Nucleus accumbens (tissue), 56 donors: ENCODE measurements at regions not wholly inside any gene's neighbourhood (a gene's known extent, or its start where the extent isn't known, plus 50 kb on each side); places are given as distances from the start of the nearest gene placed in this dataset.

Experiments used
- DNase-seq, 56 donors: peaks; one replicate each; lab custom pipeline; 2025; lab: John Stamatoyannopoulos, UW

DNA sequence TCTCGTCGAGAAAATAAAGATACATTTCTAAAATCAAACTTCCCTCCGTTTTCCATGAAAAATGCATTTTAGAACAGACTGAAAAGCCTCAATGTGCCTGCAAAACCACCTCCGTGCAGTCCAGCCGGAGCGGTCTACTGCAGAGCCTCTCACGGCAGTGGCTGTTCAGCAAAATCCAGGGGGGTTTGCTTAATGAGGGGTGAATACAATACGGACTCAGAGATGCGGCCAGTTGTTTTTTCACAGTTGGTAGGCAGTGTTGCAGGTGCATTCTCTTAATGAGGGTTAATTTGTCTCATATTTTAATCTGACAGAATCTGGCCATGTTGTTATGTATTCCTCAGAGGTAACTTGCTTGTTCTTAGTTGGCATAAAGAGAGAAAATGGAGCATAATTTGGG lies 223.0 kb downstream of the EBLN2 start:
- peak in 1 of 56 donors; percentile 1 for DNase-seq

GRCh38 chr3:73291541-73291940 lies 230.1 kb downstream of the EBLN2 start:
- DNase-seq: no peak

GRCh38 chr3:73292220-73292619 lies 230.8 kb downstream of the EBLN2 start:
- DNase-seq: no peak

DNA sequence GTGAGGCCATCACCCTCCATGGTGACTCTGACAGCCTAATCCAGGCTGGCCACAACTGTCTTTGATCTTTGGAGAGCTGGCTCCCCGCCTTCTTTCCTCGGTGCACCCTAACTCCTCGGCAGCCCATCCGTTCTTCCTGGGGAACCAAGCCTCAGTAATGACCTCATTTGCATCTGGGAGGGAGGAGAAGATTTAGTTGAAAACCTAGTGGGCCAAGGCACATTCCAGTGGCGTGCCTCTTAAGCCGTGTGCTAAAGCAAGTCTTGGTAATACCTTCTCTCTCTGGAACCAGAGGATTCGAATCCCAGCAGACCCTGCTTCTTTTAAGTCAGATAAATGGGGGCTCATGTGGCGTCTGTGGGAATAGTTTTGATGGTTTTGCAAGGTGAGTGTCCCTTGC lies 233.1 kb downstream of the EBLN2 start:
- no peak for DNase-seq

- no peak for DNase-seq
Observed at GRCh38 chr3:73295876-73296635, 234.6 kb downstream of the EBLN2 start.

DNA sequence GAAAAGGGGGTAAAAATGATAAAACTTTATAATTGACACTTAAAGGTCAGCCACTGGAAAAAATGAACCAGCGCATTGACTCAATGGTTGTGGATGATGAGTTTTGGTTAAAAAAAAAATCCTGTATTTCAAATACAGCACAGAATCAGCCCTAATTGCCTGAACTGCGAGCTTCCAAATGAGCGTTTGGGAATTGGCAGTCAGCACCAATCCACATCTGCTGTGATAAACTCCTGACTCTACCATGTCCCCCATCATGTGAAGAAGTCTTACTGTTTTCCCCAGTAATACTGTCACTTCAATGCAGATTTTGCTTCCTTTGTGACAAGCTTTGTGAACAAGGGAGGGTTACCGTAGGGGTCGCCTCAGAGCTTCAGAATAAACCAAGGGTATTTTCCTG lies 235.4 kb downstream of the EBLN2 start:
- DNase-seq: no peak

DNA sequence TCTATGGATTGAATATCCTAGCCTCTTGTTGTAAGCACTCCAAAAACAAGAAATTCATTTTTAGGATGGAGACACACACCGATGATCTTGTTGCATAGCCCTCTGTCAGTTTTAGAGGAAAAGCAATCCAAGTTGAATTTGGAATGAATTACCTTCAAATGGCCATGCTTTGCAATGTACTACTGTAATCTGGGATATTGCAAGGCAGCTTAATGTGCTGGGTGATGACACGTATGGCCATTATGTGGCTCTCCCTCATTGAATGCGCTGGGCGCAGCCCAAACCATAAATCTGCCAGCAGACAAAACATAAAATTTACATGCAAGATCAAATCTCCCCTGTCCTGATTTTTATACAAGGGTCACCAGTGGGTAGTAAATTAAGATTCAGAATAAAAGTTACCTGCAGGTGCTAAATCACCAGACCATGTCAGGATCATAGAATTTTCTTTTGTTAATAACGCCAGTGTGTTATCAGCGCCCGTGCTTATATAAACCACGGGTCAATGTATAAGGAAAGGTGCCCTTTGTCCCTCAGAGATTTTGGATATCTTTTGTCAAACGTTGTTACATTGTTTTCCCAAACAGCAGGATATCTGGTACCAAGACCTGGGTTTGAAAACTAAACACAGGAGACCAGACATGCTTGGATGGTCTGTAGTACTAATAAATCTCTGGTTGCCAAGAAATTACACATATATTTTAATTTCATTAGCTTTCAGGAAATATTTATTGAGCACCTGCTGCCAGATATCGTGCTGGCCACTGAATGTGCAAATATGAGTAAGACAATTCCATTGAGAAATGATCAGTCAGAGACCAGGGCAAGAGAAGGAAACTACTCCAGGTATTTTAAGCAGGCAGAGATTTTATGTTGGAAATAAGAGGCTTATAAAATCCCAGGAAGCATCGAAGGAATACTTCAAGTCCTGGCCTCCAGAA lies 237.1 kb downstream of the EBLN2 start:
- DNase-seq: no peak

GRCh38 chr3:73299184-73299691 lies 237.8 kb downstream of the EBLN2 start:
- DNase-seq: no peak

- DNase-seq: no peak
Observed at GRCh38 chr3:73314151-73314951, 252.9 kb downstream of the EBLN2 start.

- no peak for DNase-seq
Observed at GRCh38 chr3:73315706-73316105, 254.2 kb downstream of the EBLN2 start.

GRCh38 chr3:73319179-73319769 lies 257.8 kb downstream of the EBLN2 start:
- no peak for DNase-seq

DNA sequence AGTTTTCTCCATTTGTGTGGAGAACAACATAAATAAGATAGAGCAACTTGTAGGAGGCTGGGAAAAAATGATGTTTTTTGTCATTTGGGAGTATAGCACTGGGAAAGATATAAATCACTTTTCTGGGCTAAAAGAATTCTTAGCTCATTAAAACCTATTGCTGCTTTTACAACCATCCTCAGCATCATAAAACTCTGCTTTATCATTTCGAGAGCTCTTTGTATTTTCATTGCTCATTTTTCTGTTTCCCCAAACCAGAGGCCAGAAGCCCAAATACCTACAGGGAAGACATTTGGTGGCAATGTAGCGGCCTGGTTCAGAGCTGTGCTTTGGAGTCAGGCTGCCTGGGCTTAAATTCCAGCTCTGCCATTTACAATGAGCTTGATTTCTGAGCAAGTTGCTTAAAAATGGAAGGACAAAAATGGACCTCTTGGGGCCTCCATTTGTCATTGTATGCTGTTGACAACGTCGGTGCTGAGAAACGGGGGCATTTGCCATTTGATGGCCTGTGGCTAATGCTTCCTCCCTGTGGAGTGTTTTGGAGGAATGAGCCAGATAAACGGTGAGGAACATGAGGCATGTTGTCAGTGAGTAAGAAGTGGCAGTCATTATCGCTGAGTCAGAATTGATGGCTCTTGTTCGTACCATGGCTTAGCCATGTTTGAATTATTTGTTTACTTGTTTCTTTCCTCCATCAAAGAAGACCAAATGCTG lies 260.0 kb downstream of the EBLN2 start:
- no peak for DNase-seq

DNA sequence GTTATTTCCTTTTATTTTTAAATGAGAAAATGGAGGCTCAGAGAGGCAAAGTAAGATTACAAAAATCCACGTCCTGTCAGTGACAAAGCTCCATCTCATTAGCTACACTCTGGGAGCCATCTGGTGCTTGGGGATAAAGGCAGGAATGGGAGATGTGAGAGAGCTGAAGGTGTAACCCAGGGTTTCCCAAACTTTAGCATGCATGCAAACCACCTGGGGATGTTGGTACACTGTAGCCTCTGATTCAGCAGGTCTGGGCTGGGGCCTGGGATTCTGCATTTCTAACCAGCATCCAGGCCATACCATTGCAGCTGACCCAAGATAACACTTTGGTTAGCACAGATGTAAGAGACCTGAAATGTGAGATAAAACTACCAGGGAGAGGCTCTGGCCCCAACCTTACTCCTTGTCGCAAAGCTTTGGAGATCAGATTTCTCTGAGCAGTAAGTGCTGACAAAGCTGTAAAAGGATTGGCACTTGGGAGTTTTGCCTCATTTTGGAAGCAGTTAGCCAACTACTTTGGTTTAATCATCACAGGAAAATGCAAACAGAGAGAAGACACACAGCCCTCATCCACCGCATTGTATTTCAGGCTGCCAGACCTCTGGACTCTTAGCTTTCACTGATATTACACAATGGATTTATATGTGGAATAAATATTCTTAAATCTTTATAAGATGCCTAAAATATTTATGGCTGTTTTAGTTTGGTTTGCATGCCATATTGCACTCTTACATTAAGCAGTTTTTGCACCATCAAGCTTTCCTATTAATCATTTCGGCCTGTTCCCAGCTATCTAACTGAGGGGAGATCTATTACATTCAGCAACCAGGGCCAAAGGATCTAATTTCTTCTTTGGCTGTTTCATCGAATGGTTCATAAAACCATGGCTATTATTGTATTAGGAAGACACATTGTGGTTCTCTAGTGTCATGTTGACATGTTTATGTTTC lies 263.0 kb downstream of the EBLN2 start:
- DNase-seq: no peak

GRCh38 chr3:73326396-73326795 lies 264.9 kb downstream of the EBLN2 start:
- no peak for DNase-seq

- no peak for DNase-seq
Observed at GRCh38 chr3:73327052-73327451, 265.6 kb downstream of the EBLN2 start.
